Naive thymus-derived CD8-positive, alpha-beta T cell (primary cell): ENCODE measurements at regions not wholly inside any gene's neighbourhood (a gene's known extent, or its start where the extent isn't known, plus 50 kb on each side); places are given as distances from the start of the nearest gene placed in this dataset.

Source experiments
- ATAC-seq, 2 donors: fragments of 150-1000 bp; cut with Tn5 transposase in 1 of 2; sonication (Bioruptor Pico), chemical (Tn5 transposase) in 1 of 2; 1 replicate in 1 of 2; 2 replicates in 1 of 2; pipeline ENCODE4 v1.10.0; 2021; ENCODE audit warnings: mild to moderate bottlenecking in 2 of 2, moderate library complexity in 2 of 2
- POLR2A ChIA-PET: fragments of 350-600 bp; sonication (Branson Sonifier 250); formaldehyde crosslinking; loops from one replicate; lab custom pipeline; 2021; ENCODE audit warnings: antibody characterized with exemption; lab: Charles Lee
- DNase-seq, 10 donors: peaks; one replicate each; pipeline versions ENCODE4 v3.0.0 to v3.0.0-alpha.2; 2020 to 2022
- H3K27ac Mint-ChIP-seq, 10 donors: one replicate each; pipeline ENCODE4 v1.8.0; 2020 to 2022; ENCODE audit warnings: mild to moderate bottlenecking in 10 of 10, mixed read lengths in 10 of 10, moderate library complexity in 4 of 10, inconsistent platforms in 1 of 10
- H3K27me3 Mint-ChIP-seq, 5 donors: one replicate each; pipeline ENCODE4 v1.8.0; 2021 to 2022; ENCODE audit warnings: mixed read lengths in 5 of 5
- H3K36me3 Mint-ChIP-seq, 3 donors: one replicate each; pipeline ENCODE4 v1.8.0; 2020 to 2022; ENCODE audit warnings: mixed read lengths in 3 of 3, mild to moderate bottlenecking in 2 of 3, inconsistent platforms in 1 of 3
- H3K4me1 Mint-ChIP-seq, 4 donors: one replicate each; pipeline ENCODE4 v1.8.0; 2021 to 2022; ENCODE audit warnings: mixed read lengths in 4 of 4
- H3K4me3 Mint-ChIP-seq, 10 donors: one replicate each; pipeline ENCODE4 v1.8.0; 2020 to 2022; ENCODE audit warnings: mild to moderate bottlenecking in 10 of 10, mixed read lengths in 10 of 10, moderate library complexity in 6 of 10, inconsistent platforms in 1 of 10
- H3K9me3 Mint-ChIP-seq, 9 donors: one replicate each; pipeline ENCODE4 v1.8.0; 2020 to 2022; ENCODE audit warnings: mixed read lengths in 9 of 9, mild to moderate bottlenecking in 3 of 9, inconsistent platforms in 1 of 9, moderate library complexity in 1 of 9

- ATAC-seq (no peak), DNase-seq (no peak)
- POLR2A ChIA-PET: no interaction called here
- Mint-ChIP-seq H3K27ac (no peak overlapping the region), H3K4me1 (no peaks in the 10 kb centered on the region), H3K9me3 (no peaks in the 10 kb centered on the region), H3K36me3 (no peaks in the 10 kb centered on the region), H3K4me3 (no peak overlapping the region), H3K27me3 (peaks cover 5 to 33% (median 28%) of the 10 kb centered on the region in 5 donors)
Measured at GRCh38 chr6:1242021-1242420, 69.9 kb upstream of the FOXQ1 start.

- Mint-ChIP-seq H3K9me3 (no peaks in the 10 kb centered on the region), H3K36me3 (no peaks in the 10 kb centered on the region), H3K27ac (no peak overlapping the region), H3K4me1 (no peaks in the 10 kb centered on the region), H3K4me3 (no peak overlapping the region), H3K27me3 (peaks cover 5 to 33% (median 30%) of the 10 kb centered on the region in 5 donors)
- DNase-seq (no peak), ATAC-seq (no peak)
- POLR2A ChIA-PET: no interaction called here
Measured at GRCh38 chr6:1240766-1241318, 71.1 kb upstream of the FOXQ1 start.

- Mint-ChIP-seq H3K9me3 (no peaks in the 10 kb centered on the region), H3K27ac (no peak overlapping the region), H3K4me1 (no peaks in the 10 kb centered on the region), H3K36me3 (no peaks in the 10 kb centered on the region), H3K27me3 (peaks cover 5 to 33% (median 30%) of the 10 kb centered on the region in 5 donors), H3K4me3 (no peak overlapping the region)
- ATAC-seq (no peak), DNase-seq (no peak)
- POLR2A ChIA-PET: no interaction called here
Measured at GRCh38 chr6:1239805-1240204, 72.1 kb upstream of the FOXQ1 start.

- Mint-ChIP-seq H3K9me3 (no peaks in the 10 kb centered on the region), H3K27ac (no peak overlapping the region), H3K36me3 (no peaks in the 10 kb centered on the region), H3K4me3 (no peak overlapping the region), H3K27me3 (peaks cover 6 to 41% (median 31%) of the 10 kb centered on the region in 5 donors), H3K4me1 (no peaks in the 10 kb centered on the region)
- ATAC-seq (no peak), DNase-seq (no peak)
- POLR2A ChIA-PET: no interaction called here
Measured at GRCh38 chr6:1238040-1238439, 73.9 kb upstream of the FOXQ1 start.

- Mint-ChIP-seq H3K27ac (no peak overlapping the region), H3K36me3 (no peaks in the 10 kb centered on the region), H3K4me1 (no peaks in the 10 kb centered on the region), H3K27me3 (peaks cover 6 to 37% (median 28%) of the 10 kb centered on the region in 5 donors), H3K9me3 (no peaks in the 10 kb centered on the region), H3K4me3 (no peak overlapping the region)
- DNase-seq: no peak
- POLR2A ChIA-PET: no interaction called here
- no peak for ATAC-seq
Measured at GRCh38 chr6:1237636-1238035, 74.3 kb upstream of the FOXQ1 start.

- POLR2A ChIA-PET: no interaction called here
- ATAC-seq (no peak), DNase-seq (no peak)
- Mint-ChIP-seq H3K4me1 (no peaks in the 10 kb centered on the region), H3K9me3 (no peaks in the 10 kb centered on the region), H3K4me3 (no peak overlapping the region), H3K27ac (no peak overlapping the region), H3K36me3 (no peaks in the 10 kb centered on the region), H3K27me3 (peaks cover 6 to 36% (median 26%) of the 10 kb centered on the region in 5 donors)
Measured at GRCh38 chr6:1235825-1236224, 76.1 kb upstream of the FOXQ1 start.

- no peak overlapping the region for H3K4me3 Mint-ChIP-seq
- H3K27ac Mint-ChIP-seq: no peak overlapping the region
- no peaks in the 10 kb centered on the region for H3K36me3 Mint-ChIP-seq
- no peak for DNase-seq
- no peaks in the 10 kb centered on the region for H3K4me1 Mint-ChIP-seq
- peaks cover 6 to 42% (median 25%) of the 10 kb centered on the region in 5 donors for H3K27me3 Mint-ChIP-seq
- POLR2A ChIA-PET: no interaction called here
- peaks cover 0 to 2% (median 0%) of the 10 kb centered on the region in 9 donors for H3K9me3 Mint-ChIP-seq
- ATAC-seq: no peak
Measured at GRCh38 chr6:1233924-1234323, 78.0 kb upstream of the FOXQ1 start.

GRCh38 chr6:1232578-1232977 lies 79.3 kb upstream of the FOXQ1 start:
- no peaks in the 10 kb centered on the region for H3K4me1 Mint-ChIP-seq
- no peaks in the 10 kb centered on the region for H3K36me3 Mint-ChIP-seq
- ATAC-seq (no peak), DNase-seq (no peak)
- H3K4me3 Mint-ChIP-seq: no peak overlapping the region
- POLR2A ChIA-PET: no interaction called here
- H3K27me3 Mint-ChIP-seq: peaks cover 2 to 33% (median 18%) of the 10 kb centered on the region in 5 donors
- H3K27ac Mint-ChIP-seq: no peak overlapping the region
- H3K9me3 Mint-ChIP-seq: peaks cover 0 to 2% (median 0%) of the 10 kb centered on the region in 9 donors

- no peak overlapping the region for H3K4me3 Mint-ChIP-seq
- DNase-seq (no peak), ATAC-seq (no peak)
- peaks cover 2 to 30% (median 17%) of the 10 kb centered on the region in 5 donors for H3K27me3 Mint-ChIP-seq
- peaks cover 0 to 2% (median 0%) of the 10 kb centered on the region in 9 donors for H3K9me3 Mint-ChIP-seq
- H3K4me1 Mint-ChIP-seq: no peaks in the 10 kb centered on the region
- H3K27ac Mint-ChIP-seq: no peak overlapping the region
- no peaks in the 10 kb centered on the region for H3K36me3 Mint-ChIP-seq
- POLR2A ChIA-PET: no interaction called here
Measured at GRCh38 chr6:1231941-1232340, 80.0 kb upstream of the FOXQ1 start.

GRCh38 chr6:1230689-1231605 lies 81.0 kb upstream of the FOXQ1 start:
- POLR2A ChIA-PET: no interaction called here
- no peak overlapping the region for H3K27ac Mint-ChIP-seq
- H3K27me3 Mint-ChIP-seq: peaks cover 2 to 40% (median 18%) of the 10 kb centered on the region in 5 donors
- ATAC-seq (no peak), DNase-seq (no peak)
- no peak overlapping the region for H3K4me3 Mint-ChIP-seq
- H3K4me1 Mint-ChIP-seq: no peaks in the 10 kb centered on the region
- H3K36me3 Mint-ChIP-seq: no peaks in the 10 kb centered on the region
- peaks cover 0 to 2% (median 0%) of the 10 kb centered on the region in 9 donors for H3K9me3 Mint-ChIP-seq

- Mint-ChIP-seq H3K27me3 (peaks cover 2 to 44% (median 18%) of the 10 kb centered on the region in 5 donors), H3K27ac (no peak overlapping the region), H3K4me1 (no peaks in the 10 kb centered on the region), H3K4me3 (no peak overlapping the region), H3K36me3 (no peaks in the 10 kb centered on the region), H3K9me3 (peaks cover 0 to 2% (median 0%) of the 10 kb centered on the region in 9 donors)
- POLR2A ChIA-PET: no interaction called here
- DNase-seq: no peak
- no peak for ATAC-seq
Measured at GRCh38 chr6:1230281-1230680, 81.6 kb upstream of the FOXQ1 start.

- peaks cover 0 to 2% (median 0%) of the 10 kb centered on the region in 9 donors for H3K9me3 Mint-ChIP-seq
- H3K4me3 Mint-ChIP-seq: no peak overlapping the region
- DNase-seq (no peak), ATAC-seq (no peak)
- H3K4me1 Mint-ChIP-seq: no peaks in the 10 kb centered on the region
- peaks cover 4 to 44% (median 18%) of the 10 kb centered on the region in 5 donors for H3K27me3 Mint-ChIP-seq
- no peaks in the 10 kb centered on the region for H3K36me3 Mint-ChIP-seq
- H3K27ac Mint-ChIP-seq: no peak overlapping the region
- POLR2A ChIA-PET: no interaction called here
Measured at GRCh38 chr6:1229808-1230207, 82.1 kb upstream of the FOXQ1 start.

- Mint-ChIP-seq H3K27ac (no peak overlapping the region), H3K36me3 (no peaks in the 10 kb centered on the region), H3K9me3 (peaks cover 0 to 2% (median 0%) of the 10 kb centered on the region in 9 donors), H3K4me1 (no peaks in the 10 kb centered on the region), H3K27me3 (peaks cover 4 to 39% (median 15%) of the 10 kb centered on the region in 5 donors), H3K4me3 (no peak overlapping the region)
- POLR2A ChIA-PET: no interaction called here
- ATAC-seq (no peak), DNase-seq (no peak)
Measured at GRCh38 chr6:1229301-1229700, 82.6 kb upstream of the FOXQ1 start.
